GM21381 (cell line): ENCODE measurements at regions not wholly inside any gene's neighbourhood (a gene's known extent, or its start where the extent isn't known, plus 50 kb on each side); places are given as distances from the start of the nearest gene placed in this dataset.
"Not testable (repeated sequence)": the region's sequence is repeated elsewhere in the genome, so short reads cannot be mapped to it uniquely, and the experiment has no call there.

ENCODE experiments used
- ATAC-seq: cut with Tn5 transposase; IDR thresholded peaks from one replicate; pipeline ENCODE4 v1.9.1; 2021; ENCODE audit warnings: mild to moderate bottlenecking, moderate library complexity; ENCODE audit not compliant: unreplicated experiment

GRCh38 chr5:19141937-19142524, 846.0 kb downstream of the CDH18 start:
- not testable (repeated sequence) for ATAC-seq

GRCh38 chr5:19142713-19143414, 845.1 kb downstream of the CDH18 start:
- not testable (repeated sequence) for ATAC-seq

GRCh38 chr5:19143935-19144334, 844.1 kb downstream of the CDH18 start:
- no peak for ATAC-seq

GRCh38 chr5:19169426-19169825, 818.6 kb downstream of the CDH18 start:
- ATAC-seq, result no peak

GRCh38 chr5:19172926-19173470, 815.0 kb downstream of the CDH18 start:
- ATAC-seq, result no peak

GRCh38 chr5:19175776-19176570, 812.0 kb downstream of the CDH18 start:
- ATAC-seq, result no peak

GRCh38 chr5:19179571-19179970, 808.4 kb downstream of the CDH18 start:
- ATAC-seq, result no peak

GRCh38 chr5:19189176-19189575, 798.8 kb downstream of the CDH18 start:
- ATAC-seq, result no peak

- ATAC-seq, result no peak
Observed at GRCh38 chr5:19193631-19194030, 794.4 kb downstream of the CDH18 start.

- ATAC-seq, result no peak
Observed at GRCh38 chr5:19196631-19197030, 791.4 kb downstream of the CDH18 start.

GRCh38 chr5:19200251-19200650, 787.7 kb downstream of the CDH18 start:
- ATAC-seq, result no peak

GRCh38 chr5:19208397-19208796, 779.6 kb downstream of the CDH18 start:
- ATAC-seq, result no peak

GRCh38 chr5:19210886-19211285, 777.1 kb downstream of the CDH18 start:
- no peak for ATAC-seq

- ATAC-seq, result no peak
Observed at GRCh38 chr5:19229179-19229835, 758.7 kb downstream of the CDH18 start.

- ATAC-seq, result no peak
Observed at GRCh38 chr5:19233573-19233972, 754.4 kb downstream of the CDH18 start.

GRCh38 chr5:19235101-19235584, 752.9 kb downstream of the CDH18 start:
- ATAC-seq, result no peak

GRCh38 chr5:19240170-19240569, 747.8 kb downstream of the CDH18 start:
- no peak for ATAC-seq

- ATAC-seq, result no peak
Observed at GRCh38 chr5:19241690-19242089, 746.3 kb downstream of the CDH18 start.

GRCh38 chr5:19246191-19246590, 741.8 kb downstream of the CDH18 start:
- ATAC-seq, result not testable (repeated sequence)

- no peak for ATAC-seq
Observed at GRCh38 chr5:19247302-19247701, 740.7 kb downstream of the CDH18 start.

- no peak for ATAC-seq
Observed at GRCh38 chr5:19256036-19256435, 732.0 kb downstream of the CDH18 start.
